Activated CD8-positive, alpha-beta memory T cell treated with anti-CD3 and anti-CD28 coated beads, Interleukin-2, amount 50 U/mL, for 24 hours (primary cell): ENCODE measurements at regions not wholly inside any gene's neighbourhood (a gene's known extent, or its start where the extent isn't known, plus 50 kb on each side); places are given as distances from the start of the nearest gene placed in this dataset.

Source experiments
- DNase-seq: peaks from one replicate; pipeline ENCODE4 v3.0.0-alpha.2; 2020; ENCODE audit errors: extremely low read depth

DNA sequence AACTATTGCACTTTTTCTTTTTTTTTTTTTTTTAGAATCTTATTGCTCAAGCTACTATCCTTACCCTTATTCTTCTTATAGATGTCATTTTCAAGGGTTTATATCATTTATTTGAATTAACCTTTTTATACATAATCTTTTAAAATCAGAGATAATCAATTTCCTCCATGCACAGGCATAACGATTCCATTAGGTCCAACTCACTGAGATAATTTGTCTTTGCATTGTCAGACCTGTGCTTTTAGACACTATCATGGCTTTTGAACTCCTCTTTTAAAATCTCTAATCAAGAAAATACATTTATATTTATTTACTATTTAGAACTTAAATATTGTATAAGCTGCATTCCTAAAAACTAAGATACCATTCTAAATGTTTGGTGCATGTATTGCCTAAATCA, 1454.9 kb downstream of the ZPLD1 start:
- no peak for DNase-seq

DNA sequence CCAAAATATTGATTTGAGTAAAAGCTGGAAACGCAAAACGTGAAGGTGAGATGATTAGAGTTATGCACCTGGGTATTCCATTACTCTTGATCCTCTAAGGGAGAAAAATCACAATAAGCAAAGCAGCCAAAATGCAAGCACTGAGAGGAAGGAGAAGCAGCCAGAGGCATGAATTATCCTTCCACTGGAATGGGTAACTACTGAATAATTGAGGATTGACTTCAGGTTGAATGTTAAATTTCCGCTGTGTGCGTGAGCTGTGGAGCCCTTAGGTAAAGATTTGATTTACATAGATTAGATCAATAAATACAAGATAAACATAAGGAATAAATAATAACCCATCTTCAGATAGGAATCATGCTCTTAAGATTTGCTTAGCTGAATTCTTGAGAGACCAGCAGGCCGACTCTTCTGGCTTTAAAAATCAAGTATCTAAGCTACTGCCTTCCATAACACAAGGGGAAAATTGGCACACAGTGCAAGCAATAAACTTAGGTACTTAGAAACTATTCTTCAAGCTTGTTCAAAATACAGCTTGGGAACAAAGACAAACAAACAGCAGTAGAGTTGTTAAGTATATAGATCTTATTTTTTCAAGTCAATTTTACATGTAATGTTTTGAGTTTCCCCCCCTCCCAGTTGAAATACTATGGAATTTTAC, 1459.5 kb downstream of the ZPLD1 start:
- no peak for DNase-seq

DNA sequence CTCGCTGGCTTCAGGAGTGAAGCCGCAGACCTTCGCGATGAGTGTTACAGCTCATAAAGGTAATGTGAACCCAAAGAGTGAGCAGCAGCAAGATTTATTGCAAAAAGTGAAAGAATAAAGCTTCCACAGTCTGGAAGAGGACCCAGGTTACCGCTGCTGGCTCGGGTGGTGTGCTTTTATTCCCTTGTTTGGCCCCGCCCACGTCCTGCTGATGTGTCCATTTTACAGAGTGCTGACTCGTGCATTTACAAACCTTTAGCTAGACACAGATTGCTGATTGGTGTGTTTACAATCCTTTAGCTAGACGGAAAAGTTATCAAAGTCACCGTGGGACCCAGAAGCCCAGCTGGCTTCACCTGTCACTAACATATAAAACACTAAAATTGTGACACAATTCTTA, 1464.5 kb downstream of the ZPLD1 start:
- no peak for DNase-seq

DNA sequence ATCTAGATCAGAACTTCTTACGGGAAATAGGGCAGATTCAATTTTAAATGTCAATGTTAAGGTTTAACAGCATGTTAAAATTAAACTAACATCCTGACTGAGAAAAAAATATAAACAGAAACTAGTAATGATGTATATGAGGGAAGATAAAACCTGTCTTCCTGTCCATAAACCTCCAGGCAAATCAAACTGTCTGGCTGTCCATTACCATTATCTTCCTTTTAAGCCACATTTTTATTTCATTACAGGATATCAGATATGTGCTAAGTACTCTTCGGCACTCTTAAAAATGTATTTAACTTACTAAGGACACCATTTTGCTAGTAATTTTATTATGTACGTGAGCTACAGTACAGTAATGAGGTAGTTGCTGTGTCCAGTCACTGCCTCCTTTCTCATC, 1461.7 kb upstream of the ALCAM start:
- DNase-seq: no peak

DNA sequence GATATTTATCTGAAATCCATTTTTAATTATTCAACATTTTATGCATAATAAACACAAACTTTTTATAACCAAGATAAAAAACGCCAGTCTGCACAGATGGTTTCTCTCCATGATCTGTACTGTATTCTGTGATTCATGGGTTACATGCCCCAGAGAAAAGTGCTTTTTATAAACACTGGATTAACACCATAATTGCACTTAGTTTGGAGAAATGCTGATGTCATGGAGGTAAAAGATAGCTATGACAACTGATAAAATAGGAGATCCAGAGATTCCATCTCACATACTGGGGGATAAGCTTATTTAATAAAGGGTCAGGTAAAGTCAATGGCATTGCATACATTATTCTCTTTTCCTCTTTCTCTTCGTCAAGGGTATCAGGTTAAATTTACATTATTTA, 1460.4 kb upstream of the ALCAM start:
- no peak for DNase-seq

DNA sequence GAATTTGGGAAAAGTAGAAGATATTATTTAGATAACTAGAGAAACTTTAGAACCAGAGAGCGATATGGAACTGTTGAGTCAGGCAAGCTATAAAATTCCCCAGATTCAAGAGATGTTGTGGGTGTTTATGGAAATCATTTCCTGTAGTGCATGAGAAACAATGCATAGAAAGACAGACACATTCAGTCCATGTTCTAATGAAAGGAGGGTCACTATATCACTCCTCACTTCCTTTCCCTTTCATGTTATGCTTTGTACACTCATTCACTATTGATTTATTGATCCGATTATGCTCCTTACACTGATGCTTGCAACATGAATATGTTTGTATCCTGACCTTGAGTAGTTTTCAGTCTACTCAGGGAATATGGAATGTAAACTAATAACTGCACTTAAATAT, 1459.9 kb upstream of the ALCAM start:
- DNase-seq: no peak

DNA sequence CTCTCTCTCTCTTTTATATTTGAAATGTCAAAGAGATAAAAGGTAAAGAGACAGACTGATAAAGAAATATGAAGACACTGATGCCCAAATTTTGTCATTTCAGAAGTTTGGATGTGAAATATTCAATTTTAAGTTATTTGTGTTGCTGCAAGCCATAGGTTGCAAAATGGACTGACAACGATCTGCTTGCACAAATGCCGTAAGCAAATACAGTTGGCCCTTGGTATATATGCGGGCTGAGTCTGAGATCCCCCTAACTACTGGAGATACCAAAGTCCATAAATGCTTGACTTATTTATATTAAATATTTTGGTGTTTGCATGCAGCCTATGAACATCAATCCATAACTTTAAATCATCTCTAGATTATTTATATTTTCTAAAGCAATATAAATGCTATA, 1459.1 kb upstream of the ALCAM start:
- no peak for DNase-seq

DNA sequence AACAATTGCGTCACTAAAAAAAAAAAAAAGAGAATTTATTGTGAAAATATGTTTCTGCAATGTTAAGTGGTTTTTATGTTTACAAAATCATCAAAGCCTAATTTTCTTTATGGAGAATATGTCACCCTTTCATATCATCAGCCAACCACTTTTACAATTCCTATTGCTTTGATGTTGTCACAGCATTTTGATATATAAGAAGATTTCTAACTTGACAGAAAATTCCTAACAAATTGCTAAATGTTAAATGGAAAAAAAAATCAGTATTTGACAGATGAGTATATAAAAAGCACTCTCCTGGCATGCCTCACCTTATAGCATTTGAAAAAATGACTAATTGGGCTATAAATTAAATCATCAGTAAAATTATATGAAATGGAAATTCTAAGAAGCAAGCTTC, 1457.3 kb upstream of the ALCAM start:
- DNase-seq: no peak

DNA sequence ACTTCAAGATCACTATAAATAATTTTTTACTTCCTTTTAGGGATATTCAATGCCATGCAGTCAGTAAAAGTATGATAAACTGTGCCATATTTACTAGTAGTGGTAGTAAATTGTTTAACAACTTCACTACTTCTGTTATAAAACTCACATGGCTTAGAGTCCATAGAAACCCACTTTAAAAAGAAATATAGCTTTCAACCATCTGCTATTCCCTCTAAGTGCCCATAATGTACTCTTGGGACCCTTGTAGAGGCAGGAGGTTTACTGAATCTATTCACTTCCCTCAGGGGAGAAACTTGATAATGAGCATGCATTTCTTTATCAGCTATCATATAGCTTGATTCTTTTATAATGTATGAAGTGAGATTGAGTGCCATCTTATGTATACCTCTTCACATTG, 1448.4 kb upstream of the ALCAM start:
- no peak for DNase-seq

DNA sequence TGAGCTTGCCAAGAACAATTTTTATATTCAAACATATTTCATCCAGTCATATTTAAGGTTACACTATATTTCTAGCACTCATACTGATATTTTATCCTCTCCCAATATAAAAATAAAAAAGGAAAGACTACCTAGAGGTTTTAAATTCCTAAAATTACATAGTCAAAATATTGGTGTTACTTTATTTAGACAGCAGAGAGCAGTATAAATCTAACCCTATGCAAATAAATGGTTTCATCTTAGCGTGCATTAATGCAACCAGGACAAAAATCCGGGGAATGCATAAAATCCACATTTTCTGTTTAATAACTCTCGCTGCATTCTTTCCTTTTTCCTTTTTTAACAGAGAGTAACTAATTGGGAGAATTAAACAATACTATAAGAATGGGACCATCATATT, 1447.4 kb upstream of the ALCAM start:
- no peak for DNase-seq

DNA sequence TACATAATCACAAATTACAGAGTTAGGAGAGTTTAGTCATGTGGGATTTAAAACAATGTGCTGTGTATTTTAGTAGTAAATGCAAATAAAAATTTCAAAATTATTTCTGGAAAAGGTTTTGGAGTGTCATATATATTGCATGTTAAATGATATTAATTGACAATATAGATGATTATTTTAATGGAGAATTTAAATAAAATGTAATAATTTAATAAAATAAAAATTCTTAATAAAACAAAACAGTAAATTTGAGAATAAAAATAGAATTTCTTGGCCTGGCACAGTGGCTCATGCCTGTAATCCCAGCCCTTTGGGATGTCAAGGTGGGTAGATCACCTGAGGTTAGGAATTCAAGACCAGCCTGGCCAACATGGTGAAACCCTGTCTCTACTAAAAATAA, 1442.8 kb upstream of the ALCAM start:
- DNase-seq: no peak

DNA sequence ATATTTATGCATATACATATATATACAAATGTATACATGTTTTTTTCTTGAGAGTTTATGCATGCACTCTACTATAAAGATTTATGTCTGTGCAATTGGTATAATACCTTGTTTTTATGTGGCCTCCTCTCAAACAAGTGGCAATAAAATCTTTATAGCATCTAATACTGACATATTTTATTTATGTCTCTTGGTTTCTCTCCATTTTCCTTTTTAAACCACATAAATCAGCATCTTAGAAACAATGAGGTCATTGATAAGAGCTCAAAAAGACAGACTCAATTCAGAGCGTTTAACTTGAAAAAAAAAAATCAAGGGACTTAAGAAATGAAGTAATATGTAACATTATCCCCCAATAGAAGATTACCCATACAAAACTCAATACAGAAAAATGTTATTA, 1442.2 kb upstream of the ALCAM start:
- DNase-seq: no peak

DNA sequence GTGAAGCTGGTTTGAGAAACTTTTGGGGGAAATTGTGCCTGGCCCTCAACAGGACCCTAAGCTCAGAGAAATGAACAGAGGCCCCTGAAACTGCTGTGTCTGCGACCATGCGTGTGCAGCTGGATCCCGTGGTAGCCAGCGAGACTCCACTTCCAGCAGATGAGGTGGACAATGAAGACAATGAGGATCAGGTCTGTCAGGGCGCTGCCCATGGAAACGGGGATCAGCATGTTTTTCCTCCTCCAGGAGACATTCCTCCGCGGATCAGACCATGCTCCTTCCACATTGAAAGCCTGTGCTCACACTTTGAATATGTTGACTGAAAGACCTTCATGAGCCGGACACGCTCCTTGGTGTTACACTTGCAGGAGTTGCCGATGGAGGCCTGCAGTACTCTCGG, 1439.8 kb upstream of the ALCAM start:
- DNase-seq: no peak

DNA sequence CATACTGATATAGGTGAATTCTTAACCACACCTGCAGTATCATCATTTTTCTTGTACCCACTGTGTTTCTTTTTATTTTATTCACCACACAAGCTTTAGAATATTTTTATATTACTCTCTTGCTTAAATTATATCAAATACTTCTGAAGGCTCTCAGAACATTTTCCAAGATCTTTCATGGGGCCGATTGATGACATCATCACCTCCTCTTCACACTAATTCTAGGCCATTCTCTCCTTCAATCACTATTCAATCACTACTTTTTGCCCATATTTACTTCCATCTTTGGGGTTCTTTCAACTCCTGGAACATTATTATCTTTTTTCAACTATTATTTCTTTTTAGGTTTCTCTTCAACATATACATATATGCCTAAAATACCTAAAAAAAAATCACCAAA, 1438.8 kb upstream of the ALCAM start:
- DNase-seq: no peak

DNA sequence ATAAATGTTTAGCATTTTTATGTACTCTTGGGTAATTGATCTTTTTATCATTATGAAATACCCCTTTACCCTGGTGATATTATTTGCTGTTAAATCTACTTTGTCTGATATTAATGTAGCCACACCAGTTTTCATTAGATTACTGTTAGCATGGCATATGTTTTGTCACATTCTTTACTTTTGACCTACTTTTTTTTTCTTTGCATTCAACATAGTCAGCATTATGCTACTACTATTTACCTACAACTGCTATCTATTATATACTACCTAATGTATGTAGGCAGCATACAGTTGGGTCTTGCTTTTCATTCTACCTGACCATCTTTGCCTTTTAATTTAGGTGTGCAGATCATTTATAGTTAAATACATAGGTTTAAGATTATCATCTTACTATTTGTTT, 1429.6 kb upstream of the ALCAM start:
- DNase-seq: no peak

DNA sequence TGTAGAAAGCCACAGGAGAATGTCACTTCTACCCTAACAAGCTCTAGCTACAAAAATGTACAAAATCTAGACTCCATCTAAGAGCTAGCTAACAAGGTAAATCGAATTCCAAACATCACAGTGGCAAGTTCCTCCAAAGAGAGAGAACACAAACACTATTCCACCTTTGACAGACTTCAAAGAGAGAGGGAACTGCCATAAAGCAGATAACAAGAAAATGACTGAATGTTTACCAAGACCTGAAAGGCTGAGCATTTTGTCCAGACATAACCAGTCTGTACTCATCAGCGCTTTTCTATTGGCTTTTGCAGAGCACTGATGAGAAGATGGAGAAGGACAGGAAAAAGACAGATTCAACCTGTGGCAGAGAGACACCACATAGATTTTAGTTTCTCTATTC, 1419.6 kb upstream of the ALCAM start:
- DNase-seq: no peak

DNA sequence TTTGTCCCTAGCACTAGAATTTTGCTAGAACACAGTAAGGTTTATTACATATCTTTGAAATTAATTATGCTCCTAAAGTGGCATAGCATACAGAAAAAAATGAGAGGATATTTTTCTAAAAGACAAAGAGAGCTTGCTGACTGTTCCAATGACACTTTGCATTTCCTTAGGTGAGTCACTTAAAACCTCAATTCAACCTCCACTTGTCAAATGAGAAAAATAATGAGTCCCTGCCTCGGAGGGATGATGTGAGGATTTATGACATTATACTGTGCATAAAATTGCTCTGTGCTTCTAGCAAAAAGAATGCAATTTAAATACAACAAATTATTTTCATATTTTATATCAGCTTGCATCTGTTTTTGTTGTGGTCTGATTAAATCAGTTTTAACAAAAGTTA, 1417.0 kb upstream of the ALCAM start:
- no peak for DNase-seq

DNA sequence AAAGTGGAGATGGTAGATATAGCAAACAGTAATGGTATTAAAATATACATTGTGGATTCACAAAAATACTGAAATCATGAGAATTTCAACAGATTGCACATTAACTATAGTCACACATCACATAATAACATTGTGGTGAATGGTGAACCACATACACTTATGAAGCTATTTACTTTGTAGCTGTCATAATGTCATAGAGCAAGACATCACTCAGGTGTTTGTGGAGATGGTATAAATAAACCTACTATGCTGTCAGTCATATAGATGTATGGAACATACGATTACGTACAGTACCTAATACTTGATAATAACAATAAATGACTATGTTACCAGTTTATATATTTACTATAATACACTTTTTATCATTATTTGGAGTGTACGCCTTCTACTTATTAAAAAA, 1416.0 kb upstream of the ALCAM start:
- no peak for DNase-seq

DNA sequence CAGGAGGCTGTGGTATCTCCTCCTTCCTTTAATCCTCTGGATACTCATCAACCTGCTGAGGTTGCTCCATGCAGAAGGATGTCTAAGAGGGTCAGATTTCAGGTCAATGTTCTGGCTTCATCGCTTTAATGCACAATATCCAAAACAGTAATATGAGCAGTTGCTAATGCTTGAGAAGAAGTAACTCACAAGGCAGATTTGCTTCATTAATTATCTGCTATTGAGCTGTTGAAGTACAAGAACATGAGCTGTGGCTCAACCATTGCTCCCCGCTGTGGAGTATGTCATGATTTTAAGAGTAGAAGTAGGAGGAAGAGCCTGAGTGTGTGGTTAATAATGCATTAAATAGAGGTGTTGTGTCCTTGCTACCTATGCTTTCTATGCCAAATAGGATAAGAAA, 1412.9 kb upstream of the ALCAM start:
- DNase-seq: no peak

DNA sequence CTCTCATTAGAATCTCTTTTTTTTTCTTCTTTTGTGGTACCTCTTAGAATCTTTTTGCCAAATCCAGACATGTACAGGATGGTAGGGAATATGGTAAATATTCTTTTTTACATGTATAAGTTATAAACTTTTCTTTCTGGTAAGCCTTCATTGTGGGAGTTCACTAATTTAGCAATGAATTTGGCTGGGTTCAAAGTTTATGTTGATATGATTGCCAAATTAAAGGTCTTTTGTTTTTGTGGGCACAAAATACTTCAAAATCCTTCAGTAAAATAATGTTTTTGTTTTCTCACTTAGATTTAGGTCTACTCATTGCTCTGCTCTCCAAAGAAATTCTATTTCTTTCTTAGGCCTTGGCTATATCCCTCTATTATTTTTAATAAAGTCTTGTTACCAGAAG, 1405.9 kb upstream of the ALCAM start:
- DNase-seq: no peak

DNA sequence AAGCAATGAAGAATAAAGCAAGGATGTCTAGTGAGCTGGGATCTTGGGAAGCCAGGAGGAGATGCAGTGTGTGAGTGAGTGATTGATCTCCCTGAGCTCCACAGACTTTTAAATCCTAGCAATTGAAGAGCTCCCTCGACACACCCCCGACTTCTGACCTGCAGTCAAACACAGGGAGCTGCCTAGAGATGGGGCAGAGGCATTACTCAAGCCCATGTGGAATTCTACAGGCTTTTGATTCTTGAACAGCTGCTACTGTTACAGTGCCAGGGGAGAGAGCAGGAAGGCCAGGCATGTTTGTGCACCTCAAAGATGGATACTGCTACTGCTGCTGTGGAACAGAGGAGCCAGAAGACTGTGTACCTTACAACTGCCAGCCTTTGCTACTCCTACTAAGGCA, 1403.1 kb upstream of the ALCAM start:
- DNase-seq: no peak

DNA sequence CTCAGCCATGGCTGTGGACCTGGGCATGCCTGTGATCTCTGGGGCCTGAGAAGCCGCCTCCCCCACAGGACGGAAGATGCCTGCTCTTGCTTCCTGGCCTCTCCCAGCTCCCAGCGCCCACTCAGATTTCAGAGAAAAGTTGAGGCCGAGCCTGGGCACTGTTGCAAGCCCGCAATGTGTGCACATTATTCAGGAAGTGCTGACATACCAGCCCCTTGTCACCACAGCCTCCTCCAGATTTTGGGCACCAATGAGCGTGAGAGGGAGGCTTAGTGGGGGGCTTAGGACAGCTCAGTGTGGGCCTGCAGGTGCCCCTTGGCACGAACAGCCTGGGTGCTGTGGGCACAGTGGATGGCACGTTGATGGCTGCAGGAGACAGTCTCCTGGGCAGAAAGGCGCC, 1400.9 kb upstream of the ALCAM start:
- DNase-seq: no peak

DNA sequence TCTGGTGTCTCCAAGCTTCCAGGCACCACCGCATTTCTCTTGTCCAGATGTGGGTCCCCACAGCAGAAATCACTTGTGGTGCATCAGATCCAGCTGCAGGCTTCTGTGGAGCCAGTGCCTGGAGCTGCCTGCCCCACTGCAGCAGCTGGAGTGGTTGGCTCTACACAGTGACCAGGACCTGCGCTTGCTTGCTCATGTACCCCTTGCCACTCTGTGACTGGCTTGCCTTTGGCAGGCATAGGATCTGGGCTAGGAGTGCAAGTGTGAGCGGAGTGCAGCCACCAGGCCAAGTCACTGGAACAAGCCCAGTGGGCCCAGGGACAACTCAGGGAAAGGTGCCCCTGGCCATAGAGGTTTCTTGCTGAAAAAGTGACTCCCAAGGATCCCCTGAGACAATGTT, 1400.0 kb upstream of the ALCAM start:
- DNase-seq: no peak

DNA sequence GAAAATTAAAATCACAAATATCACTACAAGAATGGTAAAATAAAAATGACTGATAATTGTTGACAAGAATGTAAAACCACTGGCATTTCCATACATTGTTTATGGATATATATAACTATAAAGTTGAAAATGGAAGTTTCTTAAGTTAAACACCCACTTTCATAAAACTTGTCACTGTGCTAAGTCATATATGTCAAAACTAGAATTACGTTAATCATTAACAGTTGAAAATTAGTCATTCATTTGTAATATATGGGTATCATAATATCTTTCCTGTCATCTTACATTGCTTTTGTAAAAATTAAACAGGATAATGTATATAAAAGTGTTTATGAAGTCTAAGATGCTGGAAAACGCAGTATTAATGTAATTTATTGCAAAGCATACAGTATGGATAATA, 1398.6 kb upstream of the ALCAM start:
- DNase-seq: no peak

DNA sequence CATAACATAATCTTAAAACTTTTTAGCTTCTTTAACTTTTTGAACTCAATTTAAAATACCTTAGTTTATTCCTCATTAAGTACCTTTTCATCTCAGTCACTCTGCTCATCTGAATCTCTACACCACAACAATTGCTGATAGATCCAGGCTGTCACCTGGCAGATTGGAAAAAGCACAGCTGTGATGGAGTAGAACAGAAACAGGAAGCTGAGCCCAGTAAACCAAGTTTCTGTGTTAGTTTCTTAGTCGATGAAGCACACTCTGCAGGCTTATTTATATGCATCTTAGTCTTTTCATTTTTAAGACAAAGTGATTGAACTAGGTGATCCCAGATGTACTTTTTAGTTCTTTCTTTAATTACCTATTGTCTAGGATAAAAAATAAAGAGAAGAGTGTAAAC, 1398.0 kb upstream of the ALCAM start:
- DNase-seq: no peak
